Endothelial cell of umbilical vein (primary cell): ENCODE measurements at regions not wholly inside any gene's neighbourhood (a gene's known extent, or its start where the extent isn't known, plus 50 kb on each side); places are given as distances from the start of the nearest gene placed in this dataset.
"Not testable (repeated sequence)": the region's sequence is repeated elsewhere in the genome, so short reads cannot be mapped to it uniquely, and the experiment has no call there.

Source experiments
- BruUV-seq: library from RNA; stranded (reverse); fragments of 400-500 nt; replicated peaks from 2 replicates; lab custom pipeline; 2021; lab: Mats Ljungman, UMichigan
- CTCF ChIA-PET: fragments of 300-600, 350-600 bp; sonication (Branson Sonifier 250); formaldehyde crosslinking; loops from one replicate; lab custom pipeline; 2021; ENCODE audit warnings: antibody characterized with exemption, inconsistent platforms; lab: Charles Lee
- POLR2A ChIA-PET: fragments of 300-600, 350-600 bp; sonication (Branson Sonifier 250); formaldehyde crosslinking; loops from one replicate; lab custom pipeline; 2021; ENCODE audit warnings: antibody characterized with exemption, inconsistent platforms; lab: Charles Lee
- DNase-seq: peaks from one replicate; pipeline ENCODE4 v3.0.0-alpha.2; 2011; ENCODE audit warnings: low read depth, low spot score
- FAIRE-seq: peaks from 2 replicates; lab custom pipeline; 2011; peaks lifted over from hg19 to GRCh38; lab: Jason Lieb, UNC
- H2AFZ ChIP-seq: 2 replicates; pipeline ENCODE4 v1.6.0; 2012; ENCODE audit warnings: low read depth, low read length, control low read depth, inconsistent platforms
- H3K27ac ChIP-seq: 2 replicates; pipeline ENCODE4 v1.5.1; 2011; ENCODE audit warnings: low read depth, mild to moderate bottlenecking, control low read depth, low read length, moderate library complexity; ENCODE audit not compliant: insufficient read depth
- H3K27me3 ChIP-seq, 2 experiments: 2 replicates each; pipeline versions ENCODE4 v1.6.0 to v1.6.1; 2011; ENCODE audit warnings: low read length in 2 of 2, mixed read lengths in 1 of 2; ENCODE audit not compliant: control insufficient read depth in 2 of 2, insufficient read depth in 2 of 2
- H3K36me3 ChIP-seq, 2 experiments: 2 replicates in 1 of 2; 3 replicates in 1 of 2; pipeline ENCODE4 v1.5.1; 2011; ENCODE audit warnings: low read length in 2 of 2, mild to moderate bottlenecking in 1 of 2, moderate library complexity in 1 of 2; ENCODE audit not compliant: control insufficient read depth in 2 of 2, insufficient read depth in 2 of 2; ENCODE audit errors: extremely low read depth in 1 of 2
- H3K4me1 ChIP-seq: 3 replicates; pipeline ENCODE4 v1.5.1; 2011; ENCODE audit warnings: mild to moderate bottlenecking, low read length; ENCODE audit not compliant: control insufficient read depth, insufficient read depth; ENCODE audit errors: extremely low read depth
- H3K4me2 ChIP-seq: 2 replicates; pipeline ENCODE4 v1.6.1; 2011; ENCODE audit warnings: low read length, control low read depth, mixed read lengths; ENCODE audit not compliant: insufficient read depth
- H3K4me3 ChIP-seq, 3 experiments: fragments of 200-600 bp in 1 of 3; sonication (generic), shearing (Covaris generic) in 1 of 3; replicated peaks in 1 of 3; 2 replicates each; pipeline ENCODE4 v1.5.1; 2011 to 2016; ENCODE audit warnings: control low read depth in 3 of 3, low read length in 3 of 3, mild to moderate bottlenecking in 2 of 3, inconsistent platforms in 1 of 3, low read depth in 1 of 3, moderate library complexity in 1 of 3; ENCODE audit not compliant: insufficient read depth in 1 of 3
- H3K79me2 ChIP-seq: 2 replicates; pipeline ENCODE4 v1.6.0; 2012; ENCODE audit warnings: low read length, inconsistent platforms; ENCODE audit not compliant: control insufficient read depth, insufficient read depth
- H3K9ac ChIP-seq: replicated peaks from 2 replicates; pipeline ENCODE3; 2011; ENCODE audit warnings: low read length, control low read depth; ENCODE audit not compliant: insufficient read depth; ENCODE audit errors: extremely low read depth
- H3K9me1 ChIP-seq: replicated peaks from 3 replicates; pipeline ENCODE4 v1.6.0; 2011; ENCODE audit warnings: mild to moderate bottlenecking, low read length; ENCODE audit not compliant: control insufficient read depth, insufficient read depth; ENCODE audit errors: extremely low read depth
- H3K9me3 ChIP-seq: replicated peaks from 2 replicates; pipeline ENCODE4 v1.5.1; 2012; ENCODE audit warnings: low read length, inconsistent platforms; ENCODE audit not compliant: control insufficient read depth, insufficient read depth
- H4K20me1 ChIP-seq: replicated peaks from 2 replicates; pipeline ENCODE3; 2011; ENCODE audit warnings: mild to moderate bottlenecking, low read length; ENCODE audit not compliant: control insufficient read depth, insufficient read depth; ENCODE audit errors: extremely low read depth
- CTCF ChIP-seq, 2 donors: IDR thresholded peaks; 1 replicate in 1 of 2; 2 replicates in 1 of 2; pipeline ENCODE4 v1.5.1; 2011; ENCODE audit warnings: low read length in 2 of 2, mild to moderate bottlenecking in 2 of 2, moderate library complexity in 2 of 2, control low read depth in 1 of 2, inconsistent platforms in 1 of 2, low read depth in 1 of 2; ENCODE audit not compliant: insufficient read depth in 1 of 2; ENCODE audit errors: extremely low read depth in 1 of 2
- EZH2 ChIP-seq: IDR thresholded peaks from 2 replicates; pipeline ENCODE4 v1.6.1; 2012; ENCODE audit warnings: borderline replicate concordance, low read depth, mild to moderate bottlenecking, moderate library complexity, low read length, inconsistent platforms; ENCODE audit not compliant: severe bottlenecking
- FOS ChIP-seq: IDR thresholded peaks from 2 replicates; pipeline ENCODE4 v1.6.1; 2011; ENCODE audit warnings: mild to moderate bottlenecking, low read length, moderate library complexity, borderline replicate concordance; ENCODE audit not compliant: insufficient read depth
- GATA2 ChIP-seq: IDR thresholded peaks from 2 replicates; pipeline ENCODE4 v1.7.0; 2011; ENCODE audit warnings: low read depth, mild to moderate bottlenecking, moderate library complexity, mixed read lengths, low read length; ENCODE audit not compliant: insufficient read length, insufficient read depth
- JUN ChIP-seq: IDR thresholded peaks from 2 replicates; pipeline ENCODE4 v1.6.1; 2011; ENCODE audit warnings: borderline replicate concordance, low read depth; ENCODE audit not compliant: insufficient read length, insufficient read depth
- MAX ChIP-seq: IDR thresholded peaks from 2 replicates; pipeline ENCODE4 v1.6.1; 2011; ENCODE audit not compliant: insufficient read depth, insufficient read length
- MYC ChIP-seq: IDR thresholded peaks from one replicate; pipeline ENCODE4 v1.6.1; 2011; ENCODE audit warnings: mild to moderate bottlenecking, low read depth, low read length
- POLR2A ChIP-seq: IDR thresholded peaks from 2 replicates; pipeline ENCODE4 v1.6.1; 2012; ENCODE audit warnings: low read depth, mild to moderate bottlenecking, control low read depth, low read length
- POLR2AphosphoS5 ChIP-seq: IDR thresholded peaks from 2 replicates; pipeline ENCODE4 v1.6.1; 2012; ENCODE audit warnings: low read depth, mild to moderate bottlenecking, control low read depth, low read length, moderate library complexity; ENCODE audit not compliant: insufficient read depth
- dilution Hi-C: fragments of 300-500 bp; cut with MboI; formaldehyde crosslinking; loops from one replicate; pipeline ENCODE4 v1.15.0; 2019; ENCODE audit warnings: low sequenced_read_pairs; ENCODE audit not compliant: extremely low pct_ligation_motif_present
- intact Hi-C: fragments of 100-400 bp; cut with micrococcal nuclease; formaldehyde crosslinking; loops from one replicate; pipeline ENCODE4 v1.10.0; 2022

GRCh38 chr12:95380334-95380733 lies 93.6 kb upstream of the METAP2 start:
- dilution Hi-C loops, H3K9me1 ChIP-seq, H3K36me3 ChIP-seq, H2AFZ ChIP-seq, FAIRE-seq, H3K4me2 ChIP-seq, POLR2A ChIA-PET, H3K4me1 ChIP-seq, H3K9ac ChIP-seq, H3K27me3 ChIP-seq, BruUV-seq, H3K79me2 ChIP-seq, H3K4me3 ChIP-seq, H4K20me1 ChIP-seq, intact Hi-C loops, CTCF ChIA-PET, H3K27ac ChIP-seq, DNase-seq, H3K9me3 ChIP-seq: not testable (repeated sequence)

GRCh38 chr12:95380997-95381786 lies 92.8 kb upstream of the METAP2 start:
- H3K79me2 ChIP-seq, result no peaks in the 10 kb centered on the region
- H3K9me1 ChIP-seq, result no peaks in the 10 kb centered on the region
- no peak overlapping the region for H3K4me3 ChIP-seq
- ChIA-PET CTCF (interaction anchor here (0.7 kb wide), 1 partner anchor 14 kb away, joined by 3 read pairs; no protein-coding TSS in a partner anchor), POLR2A (no interaction called here)
- TF ChIP-seq EZH2 (no peak), POLR2AphosphoS5 (no peak), GATA2 (no peak), MYC (no peak), CTCF (IDR thresholded peaks at IDR 0.05; ENCODE audit: extremely low read depth in 1 of 2, insufficient read depth in 1 of 2, low read depth in 1 of 2, low read length in 2 of 2) (no peak), POLR2A (no peak), MAX (no peak), FOS (no peak), JUN (no peak)
- H3K27ac ChIP-seq, result no peak overlapping the region
- no peaks in the 10 kb centered on the region for H3K27me3 ChIP-seq
- no peak overlapping the region for H3K9ac ChIP-seq
- FAIRE-seq (no peak), DNase-seq (no peak)
- H3K9me3 ChIP-seq, result no peaks in the 10 kb centered on the region
- no TSS peak for BruUV-seq
- dilution Hi-C loops (no loop called here), intact Hi-C loops (no loop called here)
- H4K20me1 ChIP-seq, result no peaks in the 10 kb centered on the region
- H3K36me3 ChIP-seq, result no peaks in the 10 kb centered on the region
- no peak overlapping the region for H2AFZ ChIP-seq
- H3K4me2 ChIP-seq, result no peak overlapping the region
- H3K4me1 ChIP-seq, result no peaks in the 10 kb centered on the region

- H3K36me3 ChIP-seq, CTCF ChIA-PET, H3K27me3 ChIP-seq, H4K20me1 ChIP-seq, H2AFZ ChIP-seq, H3K9me3 ChIP-seq, H3K27ac ChIP-seq, BruUV-seq, H3K79me2 ChIP-seq, H3K9me1 ChIP-seq, H3K4me1 ChIP-seq, FAIRE-seq, POLR2A ChIA-PET, H3K9ac ChIP-seq, intact Hi-C loops, dilution Hi-C loops, H3K4me2 ChIP-seq, H3K4me3 ChIP-seq: not testable (repeated sequence)
- peak; percentile 10 for DNase-seq
Observed at GRCh38 chr12:95383920-95384319, 90.0 kb upstream of the METAP2 start.
